A549 (cell line): ENCODE measurements at regions not wholly inside any gene's neighbourhood (a gene's known extent, or its start where the extent isn't known, plus 50 kb on each side); places are given as distances from the start of the nearest gene placed in this dataset.

Experiments used
- ATAC-seq, 2 experiments: fragments of 200-7000 bp in 1 of 2; fragments of >200 bp in 1 of 2; cut with Nextera tagmentation in 1 of 2; cut with Tn5 transposase in 1 of 2; 3 replicates each; pipeline versions ENCODE4 v1.8.0 to v1.9.1; 2018 to 2020; ENCODE audit warnings: mild to moderate bottlenecking in 1 of 2, moderate library complexity in 1 of 2
- CTCF ChIA-PET: fragments of 300-600 bp; sonication (Branson Sonifier 250); formaldehyde crosslinking; extraction: SDS; loops from one replicate; lab custom pipeline; 2021; ENCODE audit warnings: antibody characterized with exemption, inconsistent platforms; lab: Yijun Ruan, JAX
- POLR2A ChIA-PET: fragments of 350-600 bp; formaldehyde crosslinking; extraction: SDS; loops from one replicate; lab custom pipeline; 2021; ENCODE audit warnings: antibody characterized with exemption, inconsistent platforms; lab: Yijun Ruan, JAX
- DNase-seq, 2 experiments: peaks; one replicate each; pipeline versions ENCODE4 v3.0.0 to v3.0.0-alpha.2; 2011 to 2016; ENCODE audit warnings: low read depth in 1 of 2, low spot score in 1 of 2
- FAIRE-seq: peaks from 2 replicates; lab custom pipeline; 2011; peaks lifted over from hg19 to GRCh38; lab: Jason Lieb, UNC
- H3K27ac ChIP-seq, 2 experiments: fragments of >200 bp; sonication (Bioruptor Twin); formaldehyde crosslinking; 3 replicates each; pipeline ENCODE4 v1.5.1; 2016 to 2017
- H3K4me1 ChIP-seq: fragments of >200 bp; sonication (Bioruptor Twin); formaldehyde crosslinking; 3 replicates; pipeline ENCODE4 v1.6.1; 2016
- H3K4me2 ChIP-seq: fragments of >200 bp; sonication (Bioruptor Twin); formaldehyde crosslinking; 3 replicates; pipeline ENCODE4 v1.6.1; 2016
- H3K4me3 ChIP-seq: fragments of >200 bp; sonication (Bioruptor Twin); formaldehyde crosslinking; 3 replicates; pipeline ENCODE4 v1.5.1; 2016
- H3K9me3 ChIP-seq: fragments of >200 bp; sonication (Bioruptor Twin); formaldehyde crosslinking; 3 replicates; pipeline ENCODE4 v1.6.1; 2016
- ATOH8 ChIP-seq: fragments of 250-450 bp; sonication (Bioruptor Pico); IDR thresholded peaks from 2 replicates; pipeline ENCODE4 v1.5.0; 2020; ENCODE audit warnings: low read depth, mild to moderate bottlenecking, moderate library complexity
- CBX2 ChIP-seq: fragments of 200-600 bp; sonication (generic); IDR thresholded peaks from 2 replicates; pipeline ENCODE4 v1.6.1; 2016; ENCODE audit warnings: low read depth, mild to moderate bottlenecking, borderline replicate concordance
- CBX8 ChIP-seq: fragments of 200-600 bp; sonication (generic); IDR thresholded peaks from 2 replicates; pipeline ENCODE4 v1.6.1; 2016
- CEBPB ChIP-seq, 2 experiments: fragments of >200 bp in 1 of 2; sonication (Bioruptor Twin) in 1 of 2; formaldehyde crosslinking in 1 of 2; IDR thresholded peaks; 2 replicates each; pipeline ENCODE4 v1.6.1; 2012 to 2016
- E2F6 ChIP-seq: IDR thresholded peaks from 2 replicates; pipeline ENCODE4 v1.6.1; 2012; ENCODE audit warnings: low read depth, borderline replicate concordance
- ESRRA ChIP-seq: fragments of 150-350 bp; IDR thresholded peaks from 2 replicates; pipeline ENCODE4 v1.6.1; 2014; ENCODE audit warnings: mild to moderate bottlenecking, low read length, borderline replicate concordance
- FOSL2 ChIP-seq, 2 experiments: fragments of 450-650 bp in 1 of 2; fragments of >200 bp in 1 of 2; sonication (Bioruptor Twin) in 1 of 2; formaldehyde crosslinking; IDR thresholded peaks; 2 replicates each; pipeline versions ENCODE4 v1.5.0 to v1.6.1; 2016 to 2020; ENCODE audit warnings: mild to moderate bottlenecking in 1 of 2, moderate library complexity in 1 of 2
- HDAC2 ChIP-seq: fragments of 200-600 bp; sonication (generic); IDR thresholded peaks from 2 replicates; pipeline ENCODE4 v1.6.1; 2016
- HES2 ChIP-seq: fragments of >200 bp; sonication (Bioruptor Twin); formaldehyde crosslinking; IDR thresholded peaks from 2 replicates; pipeline ENCODE4 v1.6.1; 2016
- HEYL ChIP-seq: fragments of 250-450 bp; sonication (Bioruptor Pico); IDR thresholded peaks from 2 replicates; pipeline ENCODE4 v1.8.0; 2021; ENCODE audit warnings: mild to moderate bottlenecking, moderate library complexity
- HOXB13 ChIP-seq: fragments of 250-450 bp; sonication (Bioruptor Pico); IDR thresholded peaks from 2 replicates; pipeline ENCODE4 v1.5.0; 2020; ENCODE audit warnings: low read depth, mild to moderate bottlenecking, moderate library complexity
- HOXB5 ChIP-seq: fragments of 250-450 bp; sonication (Bioruptor Pico); IDR thresholded peaks from 2 replicates; pipeline ENCODE4 v1.5.0; 2020; ENCODE audit warnings: mild to moderate bottlenecking, moderate library complexity
- JUN ChIP-seq, 2 experiments: fragments of >200 bp; sonication (Bioruptor Twin); formaldehyde crosslinking; IDR thresholded peaks; 2 replicates in 1 of 2; 3 replicates in 1 of 2; pipeline ENCODE4 v1.6.1; 2016 to 2017
- MAFK ChIP-seq: fragments of 450-650 bp; IDR thresholded peaks from 2 replicates; pipeline ENCODE4 v1.6.1; 2014; ENCODE audit not compliant: partially characterized antibody
- MAZ ChIP-seq: fragments of 150-350 bp; IDR thresholded peaks from 2 replicates; pipeline ENCODE4 v1.6.1; 2014; ENCODE audit warnings: antibody characterized with exemption, low read depth, low read length, borderline replicate concordance
- MYC ChIP-seq: IDR thresholded peaks from 2 replicates; pipeline ENCODE4 v1.6.1; 2012; ENCODE audit warnings: mild to moderate bottlenecking, inconsistent platforms, low read length, improper control_type of control experiment, borderline replicate concordance
- PHF8 ChIP-seq: fragments of 200-600 bp; sonication (generic); IDR thresholded peaks from 2 replicates; pipeline ENCODE4 v1.6.1; 2016; ENCODE audit warnings: low read depth, mild to moderate bottlenecking, antibody characterized with exemption, moderate library complexity, borderline replicate concordance
- POLR2A ChIP-seq: IDR thresholded peaks from 2 replicates; pipeline ENCODE4 v1.6.1; 2012; ENCODE audit warnings: mild to moderate bottlenecking, low read length
- RAD21 ChIP-seq, 2 experiments: fragments of >200 bp in 1 of 2; sonication (Bioruptor Twin) in 1 of 2; formaldehyde crosslinking in 1 of 2; IDR thresholded peaks in 1 of 2; conservative IDR thresholded peaks in 1 of 2; 2 replicates in 1 of 2; 3 replicates in 1 of 2; pipeline ENCODE4 v1.6.1; 2012 to 2018; ENCODE audit warnings: inconsistent platforms in 1 of 2
- RARB ChIP-seq: fragments of 250-450 bp; sonication (Bioruptor Pico); IDR thresholded peaks from 2 replicates; pipeline ENCODE4 v1.8.0; 2021; ENCODE audit warnings: mild to moderate bottlenecking, moderate library complexity
- REST ChIP-seq: fragments of 200-600 bp; sonication (generic); IDR thresholded peaks from 2 replicates; pipeline ENCODE4 v1.6.1; 2016; ENCODE audit warnings: antibody characterized with exemption, mild to moderate bottlenecking, moderate library complexity
- SREBF2 ChIP-seq: fragments of 450-650 bp; IDR thresholded peaks from 2 replicates; pipeline ENCODE4 v1.6.1; 2014; ENCODE audit warnings: mild to moderate bottlenecking, moderate library complexity
- ZNF302 ChIP-seq: fragments of 250-450 bp; sonication (Bioruptor Pico); IDR thresholded peaks from 2 replicates; pipeline ENCODE4 v1.9.0; 2021; ENCODE audit warnings: inconsistent platforms, mild to moderate bottlenecking, moderate library complexity
- ZSCAN20 ChIP-seq: fragments of 250-450 bp; sonication (Bioruptor Pico); IDR thresholded peaks from 2 replicates; pipeline ENCODE4 v1.8.0; 2022; ENCODE audit warnings: mild to moderate bottlenecking, moderate library complexity
- WGBS: methylation state at CpG from one replicate; pipeline ENCODE4 v1.1.6; 2017; ENCODE audit errors: missing lambda C conversion rate; 5-methylcytosine and 5-hydroxymethylcytosine counted together

GRCh38 chr2:200156166-200156835, 150.2 kb upstream of the SPATS2L start:
- Histone ChIP-seq H3K9me3 (peaks cover 5% of the 10 kb centered on the region; the same call in 1 of the 3 replicates), H3K4me3 (no peak overlapping the region), H3K27ac (peak overlapping the region in 1 of 2 experiments; percentile 22; a peak in 1 of 6 replicates), H3K4me2 (peak overlapping the region; percentile 42), H3K4me1 (peaks cover 3% of the 10 kb centered on the region; the same call in 1 of the 3 replicates)
- TF ChIP-seq ZSCAN20 (no peak), HES2 (no peak), CBX2 (no peak), FOSL2 (IDR thresholded peaks at IDR 0.05) (0 out of 2 replicates have a peak, but pooled peaks have one; percentile 4), FOSL2 (CRISPR knock-in tag; IDR thresholded peaks at IDR 0.05) (no peak; the same call in 1 of the 2 replicates), JUN (IDR thresholded peaks at IDR 0.05) (no peak), MYC (no peak), ATOH8 (CRISPR knock-in tag) (no peak), RARB (CRISPR knock-in tag) (no peak), PHF8 (no peak), MAZ (no peak), HOXB5 (CRISPR knock-in tag) (no peak), CEBPB (IDR thresholded peaks at IDR 0.05) (peak; percentile 35 to 71; a peak in 2 of 4 replicates), CBX8 (no peak), HOXB13 (CRISPR knock-in tag) (no peak)
- 48% methylated on average over 5 of the region's 5 CpGs for WGBS
- FAIRE-seq (peak; percentile 18), DNase-seq (peak; percentile 24 to 62), ATAC-seq (peak; percentile 79 to 84; a peak in 5 of 6 replicates)
- ChIA-PET CTCF (no interaction called here), POLR2A (no interaction called here)

- no peaks in the 10 kb centered on the region for H3K9me3 ChIP-seq
- DNase-seq (no peak), FAIRE-seq (no peak), ATAC-seq (no peak)
- POLR2A ChIA-PET = no interaction called here
- 55% methylated on average over 1 of the region's 1 CpG for WGBS
- TF ChIP-seq MAFK (peak; percentile 33), RAD21 (conservative IDR thresholded peaks at IDR 0.05 in 1 of 2, IDR thresholded peaks at IDR 0.05 in 1 of 2) (no peak)
- H3K4me2 ChIP-seq = no peak overlapping the region
- CTCF ChIA-PET = interaction anchor here (0.5 kb wide), 1 partner anchor 712 kb away, joined by 4 read pairs; no protein-coding TSS in a partner anchor
- peaks cover 3% of the 10 kb centered on the region; the same call in 1 of the 3 replicates for H3K4me1 ChIP-seq
- peak overlapping the region in 1 of 2 experiments; percentile 10; a peak in 1 of 6 replicates for H3K27ac ChIP-seq
- H3K4me3 ChIP-seq = no peak overlapping the region
Measured at GRCh38 chr2:200158647-200159356, 147.7 kb upstream of the SPATS2L start.

GRCh38 chr2:200159357-200159707, 147.2 kb upstream of the SPATS2L start:
- FAIRE-seq = no peak
- Histone ChIP-seq H3K27ac (no peak overlapping the region), H3K4me2 (no peak overlapping the region), H3K4me1 (peaks cover 3% of the 10 kb centered on the region; the same call in 1 of the 3 replicates), H3K9me3 (no peaks in the 10 kb centered on the region)
- no peak for ATAC-seq
- POLR2A ChIA-PET = no interaction called here
- no peak for DNase-seq
- TF ChIP-seq REST (no peak), HEYL (no peak), SREBF2 (no peak), HDAC2 (no peak), ESRRA (no peak), POLR2A (no peak), E2F6 (no peak), ZNF302 (no peak)
- TF ChIP-seq, all 56 proteins: peak for 0
- no peak overlapping the region for H3K4me3 ChIP-seq
- CTCF ChIA-PET = interaction anchor here (0.5 to 1.0 kb wide), 2 partner anchors 93 to 711 kb away, joined by 3 to 4 read pairs; no protein-coding TSS in a partner anchor
